ENCODE measurements at regions not wholly inside any gene's neighbourhood (a gene's known extent, or its start where the extent isn't known, plus 50 kb on each side); places are given as distances from the start of the nearest gene placed in this dataset.

DNA sequence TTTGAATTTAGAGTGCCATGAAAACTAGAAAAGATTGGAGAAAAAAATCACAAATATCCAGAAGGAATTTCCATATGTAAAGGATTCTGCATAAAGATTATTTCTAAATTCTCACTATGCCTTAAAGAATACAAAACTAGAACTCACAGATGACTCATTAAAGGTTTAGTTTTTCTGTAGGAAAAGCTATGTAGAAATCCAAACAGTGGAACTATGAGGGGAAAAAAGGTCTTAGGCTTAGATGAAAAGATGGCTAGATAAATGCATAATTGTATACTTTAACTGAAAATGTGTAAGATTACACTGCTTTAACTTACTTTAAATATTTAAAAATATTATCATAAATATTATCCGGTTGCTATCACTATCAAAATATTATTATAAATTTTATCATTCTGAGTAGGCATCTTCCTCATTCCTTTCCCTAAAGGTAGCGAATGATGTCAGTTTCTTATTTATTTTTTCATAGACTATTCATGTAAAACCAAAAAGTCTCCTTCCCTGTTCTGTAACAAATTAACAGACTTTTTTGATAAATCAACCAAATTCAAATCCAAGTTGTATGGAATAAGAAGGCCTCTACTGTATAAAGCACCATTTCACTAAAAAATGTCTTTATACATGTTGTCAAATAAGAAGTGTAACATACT, 69.1 kb upstream of the COMTD1 start (continued):
- TF ChIP-seq NFE2 (CRISPR knock-in tag; IDR thresholded peaks at IDR 0.05) (no peak), NFAT5 (CRISPR knock-in tag; IDR thresholded peaks at IDR 0.05) (no peak)

DNA sequence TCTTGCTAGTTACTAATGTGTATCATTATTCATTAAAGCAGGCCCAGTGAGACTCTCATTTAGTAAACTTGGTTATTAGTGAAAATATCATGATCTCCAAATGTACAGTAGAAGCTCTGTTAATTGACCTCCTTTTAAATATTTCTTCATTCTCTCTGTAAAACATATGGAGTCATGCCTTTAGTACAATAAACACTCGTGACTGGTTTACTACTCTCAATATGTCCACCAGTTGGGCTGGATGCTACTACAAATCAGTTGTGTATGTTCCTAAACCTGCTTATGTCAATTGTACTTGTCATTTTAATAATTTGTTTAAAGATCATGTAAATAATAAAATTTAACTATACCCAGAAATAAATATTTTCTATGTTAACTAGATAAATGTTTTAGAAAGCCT, 68.6 kb upstream of the COMTD1 start:
- intact Hi-C loops (cut with micrococcal nuclease; ENCODE audit: unreplicated experiment), result no loop called here
- no peaks in the 10 kb centered on the region for H4K20me1 ChIP-seq (ENCODE audit: insufficient read depth, low read length)
- H3K4me2 ChIP-seq (ENCODE audit: low read depth, low read length), result no peak overlapping the region
- no peaks in the 10 kb centered on the region for H3K36me3 ChIP-seq (replicated peaks in 1 of 2; ENCODE audit: control insufficient read depth in 1 of 2, insufficient read depth in 2 of 2, low read length in 2 of 2)
- H2AFZ ChIP-seq (ENCODE audit: low read length), result no peak overlapping the region
- no peaks in the 10 kb centered on the region for H3K9me3 ChIP-seq (ENCODE audit: low read length)
- H3K27ac ChIP-seq (ENCODE audit: extremely low read length, insufficient read depth, low read length), result no peak overlapping the region
- in situ Hi-C loops (cut with HindIII; ENCODE audit: extremely low pct_ligation_motif_present, low pct_unique_long_range_greater_than_20kb), result no loop called here
- FAIRE-seq, result no peak
- no peak for DNase-seq (ENCODE audit: low spot score)
- no peak for ATAC-seq
- TF ChIP-seq MAFK (conservative IDR thresholded peaks at IDR 0.05 in 1 of 2, IDR thresholded peaks at IDR 0.05 in 1 of 2; ENCODE audit: low read length in 2 of 2) (no peak), ELK4 (CRISPR knock-in tag; IDR thresholded peaks at IDR 0.05; ENCODE audit: borderline replicate concordance) (no peak), CBX5 (CRISPR knock-in tag; IDR thresholded peaks at IDR 0.05; ENCODE audit: borderline replicate concordance) (no peak), PRMT3 (CRISPR knock-in tag; IDR thresholded peaks at IDR 0.05; ENCODE audit: borderline replicate concordance, low read depth) (no peak)
- TF ChIP-seq, protein P1, sequence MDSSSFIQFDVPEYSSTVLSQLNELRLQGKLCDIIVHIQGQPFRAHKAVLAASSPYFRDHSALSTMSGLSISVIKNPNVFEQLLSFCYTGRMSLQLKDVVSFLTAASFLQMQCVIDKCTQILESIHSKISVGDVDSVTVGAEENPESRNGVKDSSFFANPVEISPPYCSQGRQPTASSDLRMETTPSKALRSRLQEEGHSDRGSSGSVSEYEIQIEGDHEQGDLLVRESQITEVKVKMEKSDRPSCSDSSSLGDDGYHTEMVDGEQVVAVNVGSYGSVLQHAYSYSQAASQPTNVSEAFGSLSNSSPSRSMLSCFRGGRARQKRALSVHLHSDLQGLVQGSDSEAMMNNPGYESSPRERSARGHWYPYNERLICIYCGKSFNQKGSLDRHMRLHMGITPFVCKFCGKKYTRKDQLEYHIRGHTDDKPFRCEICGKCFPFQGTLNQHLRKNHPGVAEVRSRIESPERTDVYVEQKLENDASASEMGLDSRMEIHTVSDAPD (CRISPR knock-in tag; IDR thresholded peaks at IDR 0.05), result no peak
- TF ChIP-seq, protein P2, sequence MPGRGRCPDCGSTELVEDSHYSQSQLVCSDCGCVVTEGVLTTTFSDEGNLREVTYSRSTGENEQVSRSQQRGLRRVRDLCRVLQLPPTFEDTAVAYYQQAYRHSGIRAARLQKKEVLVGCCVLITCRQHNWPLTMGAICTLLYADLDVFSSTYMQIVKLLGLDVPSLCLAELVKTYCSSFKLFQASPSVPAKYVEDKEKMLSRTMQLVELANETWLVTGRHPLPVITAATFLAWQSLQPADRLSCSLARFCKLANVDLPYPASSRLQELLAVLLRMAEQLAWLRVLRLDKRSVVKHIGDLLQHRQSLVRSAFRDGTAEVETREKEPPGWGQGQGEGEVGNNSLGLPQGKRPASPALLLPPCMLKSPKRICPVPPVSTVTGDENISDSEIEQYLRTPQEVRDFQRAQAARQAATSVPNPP (CRISPR knock-in tag; IDR thresholded peaks at IDR 0.05), result no peak
- TF ChIP-seq, protein P3, sequence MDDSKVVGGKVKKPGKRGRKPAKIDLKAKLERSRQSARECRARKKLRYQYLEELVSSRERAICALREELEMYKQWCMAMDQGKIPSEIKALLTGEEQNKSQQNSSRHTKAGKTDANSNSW (CRISPR knock-in tag; IDR thresholded peaks at IDR 0.05; ENCODE audit: borderline replicate concordance), result no peak
- no peak overlapping the region for H3K4me3 ChIP-seq (replicated peaks in 1 of 3; ENCODE audit: insufficient read depth in 1 of 3, low read depth in 2 of 3, low read length in 3 of 3)
- H3K27me3 ChIP-seq (ENCODE audit: control insufficient read depth in 1 of 2, insufficient read depth in 2 of 2, low read length in 2 of 2), result no peaks in the 10 kb centered on the region
- no TSS peak for BruUV-seq (replicated peaks)
- POLR2A ChIA-PET, result no interaction called here
- H3K79me2 ChIP-seq (ENCODE audit: insufficient read depth, low read length), result no peaks in the 10 kb centered on the region
- H3K9ac ChIP-seq (ENCODE audit: insufficient read depth, low read depth, low read length), result no peak overlapping the region
- no peaks in the 10 kb centered on the region for H3K4me1 ChIP-seq (ENCODE audit: insufficient read depth, low read length)
- CTCF ChIA-PET (ENCODE audit: low intra/inter-chr PET ratio, low total read pairs), result no interaction called here
- WGBS (ENCODE audit: low lambda C conversion rate), result 0% methylated on average over 1 of the region's 1 CpG

Data from HepG2 (cell line).